H9 (cell line): ENCODE measurements at regions not wholly inside any gene's neighbourhood (a gene's known extent, or its start where the extent isn't known, plus 50 kb on each side); places are given as distances from the start of the nearest gene placed in this dataset.

Experiments
- DNase-seq: peaks from one replicate; pipeline ENCODE4 v3.0.0-alpha.2; 2017
- H2AFZ ChIP-seq: one replicate; pipeline ENCODE4 v1.6.1; 2013; ENCODE audit warnings: mild to moderate bottlenecking, low read length, control low read depth, moderate library complexity
- H2AK5ac ChIP-seq: 2 replicates; pipeline ENCODE4 v1.6.1; 2013; ENCODE audit warnings: low read length, control low read depth, mixed read lengths; ENCODE audit not compliant: insufficient read length
- H2BK120ac ChIP-seq: one replicate; pipeline ENCODE4 v1.6.1; 2013; ENCODE audit warnings: low read depth, mild to moderate bottlenecking, low read length, control low read depth, inconsistent platforms; ENCODE audit not compliant: poor library complexity, severe bottlenecking
- H2BK12ac ChIP-seq: 2 replicates; pipeline ENCODE4 v1.6.1; 2013; ENCODE audit warnings: low read length, control low read depth, mixed read lengths, low read depth; ENCODE audit not compliant: insufficient read length
- H2BK15ac ChIP-seq: 2 replicates; pipeline ENCODE4 v1.6.1; 2013; ENCODE audit warnings: low read depth, low read length, control low read depth
- H2BK20ac ChIP-seq: one replicate; pipeline ENCODE4 v1.6.1; 2013; ENCODE audit warnings: low read depth, mild to moderate bottlenecking, low read length, control low read depth, inconsistent platforms; ENCODE audit not compliant: poor library complexity, severe bottlenecking
- H2BK5ac ChIP-seq: 2 replicates; pipeline ENCODE4 v1.6.1; 2013; ENCODE audit warnings: low read length, control low read depth, mixed read lengths; ENCODE audit not compliant: insufficient read length
- H3K14ac ChIP-seq: 2 replicates; pipeline ENCODE4 v1.6.1; 2013; ENCODE audit warnings: low read length, control low read depth; ENCODE audit not compliant: insufficient read depth
- H3K18ac ChIP-seq: 2 replicates; pipeline ENCODE4 v1.6.1; 2013; ENCODE audit warnings: low read depth, mild to moderate bottlenecking, mixed read lengths, low read length, control low read depth; ENCODE audit not compliant: insufficient read length
- H3K23ac ChIP-seq: 2 replicates; pipeline ENCODE4 v1.6.1; 2013; ENCODE audit warnings: low read length, control low read depth, mixed read lengths, low read depth; ENCODE audit not compliant: insufficient read length
- H3K23me2 ChIP-seq: 2 replicates; pipeline ENCODE4 v1.6.1; 2013; ENCODE audit warnings: low read depth, mild to moderate bottlenecking, mixed read lengths, low read length, control low read depth; ENCODE audit not compliant: insufficient read length, poor library complexity, severe bottlenecking
- H3K27ac ChIP-seq: 2 replicates; pipeline ENCODE4 v1.5.1; 2013; ENCODE audit warnings: low read length, control low read depth, mixed read lengths, low read depth; ENCODE audit not compliant: insufficient read length
- H3K27me3 ChIP-seq: 2 replicates; pipeline ENCODE4 v1.6.1; 2013; ENCODE audit warnings: low read length, control low read depth, inconsistent platforms; ENCODE audit not compliant: insufficient read depth
- H3K4ac ChIP-seq: 2 replicates; pipeline ENCODE4 v1.6.1; 2013; ENCODE audit warnings: low read depth, mild to moderate bottlenecking, control low read depth, inconsistent platforms, low read length, moderate library complexity
- H3K4me1 ChIP-seq: 2 replicates; pipeline ENCODE4 v1.6.1; 2013; ENCODE audit warnings: low read length, control low read depth, inconsistent platforms; ENCODE audit not compliant: insufficient read depth
- H3K4me2 ChIP-seq: 2 replicates; pipeline ENCODE4 v1.6.1; 2013; ENCODE audit warnings: low read length, control low read depth, mixed read lengths; ENCODE audit not compliant: insufficient read length, insufficient read depth
- H3K56ac ChIP-seq: 2 replicates; pipeline ENCODE4 v1.6.1; 2013; ENCODE audit warnings: low read depth, mild to moderate bottlenecking, mixed read lengths, low read length, control low read depth; ENCODE audit not compliant: insufficient read length
- H3K79me1 ChIP-seq: 2 replicates; pipeline ENCODE4 v1.6.1; 2013; ENCODE audit warnings: low read depth, mild to moderate bottlenecking, moderate library complexity, low read length, control low read depth, inconsistent platforms; ENCODE audit not compliant: insufficient read depth, poor library complexity, severe bottlenecking
- H3K79me2 ChIP-seq: 2 replicates; pipeline ENCODE4 v1.6.1; 2013; ENCODE audit warnings: low read length, control low read depth, inconsistent platforms; ENCODE audit not compliant: insufficient read depth
- H3K9ac ChIP-seq: 2 replicates; pipeline ENCODE4 v1.6.1; 2013; ENCODE audit warnings: low read length, control low read depth, mixed read lengths; ENCODE audit not compliant: insufficient read length; ENCODE audit errors: extremely low read depth
- H3K9me3 ChIP-seq: one replicate; pipeline ENCODE4 v1.6.1; 2013; ENCODE audit warnings: low read depth, low read length, inconsistent platforms; ENCODE audit not compliant: control insufficient read depth
- H3T11ph ChIP-seq: one replicate; pipeline ENCODE4 v1.6.1; 2013; ENCODE audit warnings: mild to moderate bottlenecking, low read length, control low read depth, inconsistent platforms
- H4K20me1 ChIP-seq: one replicate; pipeline ENCODE4 v1.6.1; 2013; ENCODE audit not compliant: control insufficient read depth, insufficient read length, insufficient read depth
- H4K5ac ChIP-seq: 2 replicates; pipeline ENCODE4 v1.6.1; 2013; ENCODE audit warnings: low read depth, mild to moderate bottlenecking, mixed read lengths, low read length, control low read depth; ENCODE audit not compliant: insufficient read length
- H4K8ac ChIP-seq: replicated peaks from 2 replicates; pipeline ENCODE4 v1.6.1; 2013; ENCODE audit warnings: low read length, control low read depth, mixed read lengths, low read depth; ENCODE audit not compliant: insufficient read length
- H4K91ac ChIP-seq: 2 replicates; pipeline ENCODE4 v1.6.1; 2013; ENCODE audit warnings: low read depth, mild to moderate bottlenecking, moderate library complexity, mixed read lengths, low read length, control low read depth; ENCODE audit not compliant: insufficient read length
- H3K27ac Mint-ChIP-seq, 3 experiments: 2 replicates in 2 of 3; 3 replicates in 1 of 3; pipeline ENCODE4 v1.8.0; 2020 to 2021; ENCODE audit warnings: mixed read lengths in 3 of 3, mild to moderate bottlenecking in 1 of 3, moderate library complexity in 1 of 3
- H3K27me3 Mint-ChIP-seq: 2 replicates; pipeline ENCODE4 v1.8.0; 2021; ENCODE audit warnings: low read depth, mild to moderate bottlenecking, moderate library complexity, mixed read lengths
- H3K36me3 Mint-ChIP-seq, 3 experiments: 2 replicates in 2 of 3; 3 replicates in 1 of 3; pipeline ENCODE4 v1.8.0; 2020 to 2021; ENCODE audit warnings: low read depth in 3 of 3, mixed read lengths in 3 of 3; ENCODE audit not compliant: insufficient read depth in 1 of 3
- H3K4me1 Mint-ChIP-seq, 2 experiments: 2 replicates each; pipeline ENCODE4 v1.8.0; 2020; ENCODE audit warnings: mixed read lengths in 2 of 2
- H3K4me3 Mint-ChIP-seq, 2 experiments: 2 replicates in 1 of 2; 3 replicates in 1 of 2; pipeline ENCODE4 v1.8.0; 2020 to 2021; ENCODE audit warnings: mild to moderate bottlenecking in 2 of 2, mixed read lengths in 2 of 2, moderate library complexity in 1 of 2
- H3K9me3 Mint-ChIP-seq, 2 experiments: 2 replicates in 1 of 2; 3 replicates in 1 of 2; pipeline ENCODE4 v1.8.0; 2020; ENCODE audit warnings: mild to moderate bottlenecking in 2 of 2, mixed read lengths in 2 of 2, moderate library complexity in 1 of 2
- CTCF ChIP-seq: fragments of 200-600 bp; sonication (generic); conservative IDR thresholded peaks from 3 replicates; pipeline ENCODE4 v1.8.0; 2021; ENCODE audit warnings: antibody characterized with exemption, mild to moderate bottlenecking
- WGBS: extraction: QIAGEN DNeasy Blood & Tissue Kit; methylation state at CpG from one replicate; pipeline ENCODE4 v1.1.7; 2013; ENCODE audit warnings: missing lambda C conversion rate, low lambda C conversion rate, mixed read lengths; ENCODE audit not compliant: insufficient read length; ENCODE audit errors: extremely low coverage; 5-methylcytosine and 5-hydroxymethylcytosine counted together

GRCh38 chr14:44070046-44070445 is 437.0 kb downstream of the FSCB start:
- Histone ChIP-seq H3K79me2 (no peaks in the 10 kb centered on the region), H2BK20ac (no peak overlapping the region), H3K18ac (no peak overlapping the region), H3K56ac (no peak overlapping the region), H2BK15ac (no peak overlapping the region), H3K27ac (no peak overlapping the region), H4K20me1 (no peaks in the 10 kb centered on the region), H4K8ac (no peak overlapping the region), H3K79me1 (no peaks in the 10 kb centered on the region), H4K5ac (no peak overlapping the region), H3K4me1 (no peaks in the 10 kb centered on the region), H3K4ac (no peak overlapping the region), H3K23me2 (no peaks in the 10 kb centered on the region), H3K9ac (no peak overlapping the region), H3T11ph (no peak overlapping the region), H2BK120ac (no peak overlapping the region), H2BK12ac (no peak overlapping the region), H2AFZ (no peak overlapping the region), H3K9me3 (no peaks in the 10 kb centered on the region), H3K14ac (no peak overlapping the region), H4K91ac (no peak overlapping the region), H3K27me3 (no peaks in the 10 kb centered on the region), H3K4me2 (no peak overlapping the region), H2AK5ac (no peak overlapping the region), H3K23ac (no peak overlapping the region), H2BK5ac (no peak overlapping the region)
- DNase-seq: no peak
- no peak for TF ChIP-seq CTCF
- H3K4me1 Mint-ChIP-seq: peaks cover 0 to 2% of the 10 kb centered on the region in 2 experiments; a peak in 1 of 4 replicates
- no peak overlapping the region for H3K27ac Mint-ChIP-seq
- peaks cover 3% of the 10 kb centered on the region in 2 experiments; a peak in 3 of 5 replicates for H3K9me3 Mint-ChIP-seq
- WGBS: no CpG with 5 or more reads among the region's 3 CpGs
- H3K36me3 Mint-ChIP-seq: no peaks in the 10 kb centered on the region
- H3K27me3 Mint-ChIP-seq: no peaks in the 10 kb centered on the region
- no peak overlapping the region for H3K4me3 Mint-ChIP-seq
